Gastrocnemius medialis (tissue), 4 donors: ENCODE measurements at regions not wholly inside any gene's neighbourhood (a gene's known extent, or its start where the extent isn't known, plus 50 kb on each side); places are given as distances from the start of the nearest gene placed in this dataset.

Experiments
- POLR2A ChIP-seq, 2 donors: fragments of 450-650 bp; IDR thresholded peaks; one replicate each; pipeline ENCODE4 v1.6.1; 2017; ENCODE audit warnings: antibody characterized with exemption in 2 of 2, mild to moderate bottlenecking in 2 of 2, moderate library complexity in 2 of 2
- TF ChIP-seq, protein P1 (sequence below), 5 experiments: fragments of 450-650 bp in 3 of 5; fragments of 200-600 bp in 2 of 5; sonication (generic) in 2 of 5; IDR thresholded peaks in 4 of 5; conservative IDR thresholded peaks in 1 of 5; 1 replicate in 4 of 5; 2 replicates in 1 of 5; pipeline ENCODE4 v1.5.1; 2016 to 2019; ENCODE audit warnings: antibody characterized with exemption in 5 of 5, mild to moderate bottlenecking in 3 of 5, moderate library complexity in 3 of 5

DNA sequence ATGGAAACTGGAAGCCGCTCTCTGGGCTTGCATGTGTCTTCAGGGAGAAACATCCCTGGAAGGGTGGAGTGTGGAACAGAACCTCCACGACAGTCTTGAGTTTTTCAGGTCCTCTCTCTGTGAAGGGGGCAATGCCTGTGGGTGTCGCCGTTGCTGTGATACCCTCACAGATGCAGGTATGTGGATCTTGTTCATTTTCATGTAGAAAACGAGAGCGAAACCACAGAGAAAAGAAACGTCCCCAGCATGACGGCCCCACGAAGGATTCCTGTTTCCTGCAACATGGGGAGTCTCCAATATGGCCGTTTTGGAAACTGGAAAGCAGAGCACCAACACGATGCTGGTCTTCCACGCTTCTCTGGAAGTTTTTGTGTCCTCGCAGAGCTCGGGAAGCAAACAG, 187.9 kb downstream of the ALG10 start:
- TF ChIP-seq, protein P1, sequence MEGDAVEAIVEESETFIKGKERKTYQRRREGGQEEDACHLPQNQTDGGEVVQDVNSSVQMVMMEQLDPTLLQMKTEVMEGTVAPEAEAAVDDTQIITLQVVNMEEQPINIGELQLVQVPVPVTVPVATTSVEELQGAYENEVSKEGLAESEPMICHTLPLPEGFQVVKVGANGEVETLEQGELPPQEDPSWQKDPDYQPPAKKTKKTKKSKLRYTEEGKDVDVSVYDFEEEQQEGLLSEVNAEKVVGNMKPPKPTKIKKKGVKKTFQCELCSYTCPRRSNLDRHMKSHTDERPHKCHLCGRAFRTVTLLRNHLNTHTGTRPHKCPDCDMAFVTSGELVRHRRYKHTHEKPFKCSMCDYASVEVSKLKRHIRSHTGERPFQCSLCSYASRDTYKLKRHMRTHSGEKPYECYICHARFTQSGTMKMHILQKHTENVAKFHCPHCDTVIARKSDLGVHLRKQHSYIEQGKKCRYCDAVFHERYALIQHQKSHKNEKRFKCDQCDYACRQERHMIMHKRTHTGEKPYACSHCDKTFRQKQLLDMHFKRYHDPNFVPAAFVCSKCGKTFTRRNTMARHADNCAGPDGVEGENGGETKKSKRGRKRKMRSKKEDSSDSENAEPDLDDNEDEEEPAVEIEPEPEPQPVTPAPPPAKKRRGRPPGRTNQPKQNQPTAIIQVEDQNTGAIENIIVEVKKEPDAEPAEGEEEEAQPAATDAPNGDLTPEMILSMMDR (IDR thresholded peaks at IDR 0.05 in 4 of 5, conservative IDR thresholded peaks at IDR 0.05 in 1 of 5), result no peak
- TF ChIP-seq POLR2A (IDR thresholded peaks at IDR 0.05), result no peak
